ENCODE measurements at regions not wholly inside any gene's neighbourhood (a gene's known extent, or its start where the extent isn't known, plus 50 kb on each side); places are given as distances from the start of the nearest gene placed in this dataset.
"Not testable (repeated sequence)": the region's sequence is repeated elsewhere in the genome, so short reads cannot be mapped to it uniquely, and the experiment has no call there.

DNA sequence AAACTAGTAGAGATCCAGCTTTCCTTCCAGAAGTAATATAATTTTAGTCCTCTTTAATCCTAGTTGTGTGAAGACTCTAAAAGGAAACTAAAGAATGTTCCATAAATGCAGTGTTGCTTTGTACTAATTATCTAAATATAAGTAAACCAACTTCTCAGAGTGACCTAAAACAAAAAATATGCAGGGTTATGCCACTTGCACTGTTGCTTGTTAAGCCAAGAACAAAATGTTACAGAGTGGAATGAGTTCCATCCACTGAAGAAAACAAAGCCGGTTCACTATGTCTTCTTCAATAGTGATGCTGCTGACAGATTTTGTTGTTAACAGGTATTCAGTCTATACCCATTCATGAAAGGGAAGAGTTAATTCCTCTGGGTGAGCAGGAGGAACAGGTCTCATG is 252.0 kb upstream of the DIAPH2 start:
- no peak for DNase-seq

DNA sequence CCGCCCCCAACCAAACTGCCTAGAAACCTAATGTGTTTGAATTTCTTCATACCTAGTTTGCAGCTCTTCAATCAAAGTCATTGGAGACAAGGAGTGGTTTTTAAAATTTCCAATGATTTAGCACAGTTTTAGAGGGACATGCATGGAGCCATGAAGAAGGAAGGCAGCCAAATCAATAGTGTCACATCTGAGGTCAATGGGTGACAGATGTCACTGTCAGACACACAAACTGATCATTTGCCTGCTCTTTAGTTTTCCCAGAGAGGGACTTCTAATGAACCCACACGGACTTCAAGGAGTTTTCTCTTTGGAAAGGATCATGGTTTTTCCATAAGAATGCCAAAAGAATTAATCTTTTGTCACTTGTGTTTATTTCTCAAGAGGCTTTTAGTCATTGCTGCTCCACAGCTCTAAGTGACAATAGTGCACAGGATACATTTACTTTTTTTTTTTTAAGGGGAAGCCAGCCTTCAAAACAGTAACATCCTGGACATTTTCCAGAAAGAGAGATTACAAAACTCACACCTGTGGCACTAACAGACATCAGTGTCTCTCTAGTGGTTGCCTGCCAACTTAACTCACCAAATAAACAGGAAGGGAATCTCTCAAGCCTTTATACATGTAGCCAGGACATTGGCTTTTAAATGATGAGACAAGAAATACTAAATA is 251.1 kb upstream of the DIAPH2 start:
- peak; percentile 39 for DNase-seq

DNA sequence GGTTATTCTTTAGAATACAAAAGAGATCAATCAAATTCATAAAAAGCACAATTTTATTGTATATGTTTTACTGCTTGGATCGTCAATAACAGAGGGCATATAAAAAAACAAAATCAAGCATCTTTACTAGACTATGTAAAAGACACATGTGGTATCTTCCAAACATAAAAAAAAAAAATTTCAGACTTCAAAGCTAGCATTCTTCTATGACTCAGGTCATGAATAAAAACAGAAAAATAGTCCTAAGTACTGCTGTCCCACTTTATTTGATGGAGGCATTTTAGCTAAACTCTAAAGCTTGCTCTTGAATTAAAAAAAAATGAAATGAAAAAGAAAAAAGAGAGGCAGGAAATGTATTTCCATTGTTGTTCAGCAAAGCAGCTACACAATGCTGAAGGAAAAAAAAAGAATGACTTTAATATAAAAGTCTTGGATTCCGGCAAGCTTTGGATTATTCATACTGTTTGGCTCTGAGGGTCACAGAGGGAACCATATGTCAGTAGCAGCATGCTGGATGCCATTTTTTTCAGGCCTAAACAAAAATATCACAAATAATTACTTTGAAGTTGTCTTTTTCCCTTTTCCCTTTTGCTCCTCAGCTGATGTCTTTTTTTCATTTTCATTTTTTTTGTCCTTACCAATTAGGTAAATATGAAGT is 249.1 kb upstream of the DIAPH2 start:
- DNase-seq: no peak

DNA sequence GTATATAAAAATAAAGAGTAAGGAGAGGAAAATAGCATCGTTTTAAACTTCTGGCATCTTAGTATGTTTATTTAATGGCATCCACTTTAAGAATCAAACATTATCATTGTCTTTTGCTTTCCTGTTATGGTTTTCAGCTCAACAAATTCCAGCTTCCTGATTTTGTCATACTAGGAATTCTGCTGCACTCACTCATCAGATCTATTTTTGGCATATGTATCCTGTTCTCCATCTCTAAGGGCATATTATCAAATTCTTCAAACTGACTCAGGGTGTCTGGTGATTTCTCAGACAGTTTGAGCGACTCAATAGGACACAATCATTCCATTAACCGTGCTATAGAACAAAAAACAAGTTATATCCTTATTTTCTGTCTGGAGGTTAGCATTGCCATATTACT is 248.5 kb upstream of the DIAPH2 start:
- no peak for DNase-seq

DNA sequence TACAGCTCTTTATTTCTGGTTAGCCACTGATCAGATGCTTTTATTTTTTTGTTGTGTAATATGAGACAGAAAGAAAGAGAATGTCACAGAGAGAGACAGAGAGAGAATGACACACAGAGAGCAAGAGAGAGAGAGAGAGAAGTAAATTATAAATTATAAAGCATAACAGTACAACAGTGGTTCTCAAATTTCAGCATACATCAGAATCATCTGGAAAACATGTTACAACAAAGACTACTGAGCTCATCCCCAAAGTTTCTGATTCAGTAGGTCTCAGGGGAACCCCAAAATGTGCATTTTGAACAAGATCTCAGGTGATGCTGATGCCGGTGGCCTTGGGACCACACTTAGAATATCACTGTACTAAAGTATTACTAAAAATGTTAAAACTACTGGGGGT is 245.8 kb upstream of the DIAPH2 start:
- DNase-seq: no peak

DNA sequence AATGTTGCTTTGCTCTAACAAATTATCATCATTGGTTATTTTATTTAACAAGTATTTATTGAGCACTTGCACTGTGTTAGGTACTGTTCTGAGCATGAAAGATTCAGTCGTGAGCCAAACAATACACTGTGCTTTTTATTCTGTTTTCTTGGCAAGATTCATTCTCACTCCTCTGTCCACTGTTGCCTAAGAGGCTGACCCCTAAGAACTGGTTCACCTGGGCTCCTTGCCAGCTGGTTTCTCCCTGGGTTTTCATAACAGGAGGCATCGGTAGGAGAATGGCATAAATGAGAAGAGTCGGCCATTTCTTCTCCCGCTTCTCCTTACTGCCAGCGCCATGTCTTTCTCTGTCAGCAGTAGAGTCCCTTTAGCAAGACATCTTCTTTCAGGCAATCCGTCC is 243.7 kb upstream of the DIAPH2 start:
- no peak for DNase-seq

DNA sequence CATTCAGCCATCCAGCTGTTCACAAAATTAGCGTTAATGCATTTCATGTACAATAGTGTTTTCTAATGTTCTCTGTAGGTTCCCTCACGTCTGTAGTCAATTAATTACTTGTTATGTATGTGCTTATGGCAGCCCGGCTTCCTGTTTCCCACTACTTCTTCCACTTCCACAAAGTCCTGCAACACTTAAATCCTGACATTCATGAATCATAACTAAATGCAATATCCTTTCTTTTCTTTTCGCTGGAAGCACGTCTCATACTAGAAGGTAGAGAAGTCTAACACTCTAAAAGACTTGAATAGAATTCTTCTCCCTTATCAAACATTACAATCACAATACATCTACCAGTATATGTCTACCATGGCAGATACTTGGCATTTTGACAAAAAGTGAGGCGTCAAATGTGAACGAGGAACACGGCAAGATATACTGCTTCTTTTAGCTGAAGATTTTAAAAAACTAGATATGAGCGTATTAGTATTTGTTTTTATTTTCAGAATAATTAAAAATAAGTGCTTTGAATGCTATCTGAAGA is 239.0 kb upstream of the DIAPH2 start:
- no peak for DNase-seq

DNA sequence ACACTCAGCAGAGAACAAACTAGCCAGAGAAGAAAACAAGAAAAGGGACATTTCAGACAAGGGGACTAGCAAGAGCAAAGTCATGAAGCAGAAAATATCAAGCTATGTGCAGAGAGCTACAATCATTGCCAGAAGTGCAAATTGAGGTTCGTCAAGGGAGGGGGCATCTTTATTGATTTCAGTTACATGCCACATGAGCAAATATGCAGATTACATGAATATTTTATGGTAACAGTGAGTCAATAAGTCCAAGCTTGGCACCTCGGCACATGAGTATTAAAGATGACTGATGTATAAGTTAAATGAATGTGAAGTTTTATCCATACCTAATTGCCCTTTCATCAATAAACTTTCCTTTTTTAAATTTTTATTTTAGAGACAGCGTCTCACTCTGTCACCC is 238.1 kb upstream of the DIAPH2 start:
- no peak for DNase-seq

DNA sequence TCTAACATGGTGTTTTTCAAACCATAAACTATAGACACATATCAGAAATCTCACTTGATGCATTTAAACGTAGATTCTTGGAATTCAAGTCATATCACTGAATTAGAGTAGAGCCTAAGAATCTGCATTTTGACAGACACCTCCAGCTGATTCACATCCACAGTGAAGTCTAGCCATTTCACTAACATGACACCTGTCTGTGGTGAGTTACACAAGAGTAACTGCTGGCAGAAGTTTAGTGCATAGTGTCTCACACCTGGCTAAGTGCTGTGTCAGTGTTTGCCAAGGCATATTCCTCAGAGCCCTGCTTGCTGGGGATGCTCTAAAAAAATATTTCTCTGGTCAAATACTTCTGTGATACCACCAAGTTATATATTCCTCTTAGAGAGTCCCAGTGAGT is 237.5 kb upstream of the DIAPH2 start:
- DNase-seq: peak; percentile 37

DNA sequence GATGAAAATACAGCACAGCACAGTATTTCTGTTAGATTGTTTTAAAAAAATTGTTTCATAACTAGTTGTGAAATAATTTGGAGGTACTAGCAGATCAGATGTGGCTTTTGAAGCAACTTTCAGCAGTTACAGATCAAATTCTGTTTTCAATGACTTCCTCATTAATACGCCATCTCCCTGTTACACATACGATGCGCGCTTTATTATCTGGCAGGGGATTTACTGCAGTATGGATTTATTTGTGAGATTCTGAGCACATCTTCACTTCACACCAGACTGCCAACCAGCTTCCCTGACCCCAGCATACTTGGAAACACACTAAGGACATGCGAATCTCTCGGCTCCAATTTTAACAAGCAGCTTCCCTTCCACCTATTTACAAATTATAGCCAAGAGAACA is 235.5 kb upstream of the DIAPH2 start:
- DNase-seq: no peak

DNA sequence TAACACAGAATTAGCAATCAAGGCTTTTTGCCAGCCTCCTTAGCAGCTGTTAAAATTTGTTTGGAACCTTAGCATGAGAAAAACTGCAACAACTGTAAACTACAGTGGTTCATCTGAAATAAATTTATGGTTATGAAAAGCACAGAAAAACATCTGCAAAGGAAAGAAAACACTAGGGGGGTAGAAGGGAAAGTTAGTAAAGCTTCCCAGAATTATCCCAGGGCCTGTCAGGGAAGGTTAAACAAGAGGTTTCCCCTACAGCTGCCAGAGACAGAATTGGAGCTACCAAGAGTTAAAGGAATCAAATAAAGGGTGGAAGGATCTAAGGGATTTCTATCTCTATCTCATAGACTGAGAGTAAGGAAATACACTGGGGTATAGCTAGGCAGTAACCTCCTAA is 234.7 kb upstream of the DIAPH2 start:
- DNase-seq: no peak

DNA sequence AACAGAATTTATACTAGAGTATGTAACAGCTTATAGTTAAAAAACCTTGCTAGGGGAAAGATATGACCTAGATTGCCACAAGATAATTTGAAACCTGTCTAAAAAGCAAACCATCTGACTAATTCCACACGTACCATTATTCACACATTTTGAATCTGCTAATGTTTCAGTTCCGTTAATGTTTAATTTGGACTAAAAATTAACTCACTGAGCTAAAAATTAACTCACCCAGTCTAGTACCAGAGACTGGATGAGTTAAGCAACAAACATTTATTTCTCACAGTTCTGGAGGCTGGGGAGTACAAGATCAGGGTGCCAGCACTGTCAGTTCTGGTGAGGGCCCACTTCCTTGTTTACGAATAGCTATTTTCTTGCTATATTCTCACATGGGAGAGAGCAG is 231.5 kb upstream of the DIAPH2 start:
- no peak for DNase-seq

DNA sequence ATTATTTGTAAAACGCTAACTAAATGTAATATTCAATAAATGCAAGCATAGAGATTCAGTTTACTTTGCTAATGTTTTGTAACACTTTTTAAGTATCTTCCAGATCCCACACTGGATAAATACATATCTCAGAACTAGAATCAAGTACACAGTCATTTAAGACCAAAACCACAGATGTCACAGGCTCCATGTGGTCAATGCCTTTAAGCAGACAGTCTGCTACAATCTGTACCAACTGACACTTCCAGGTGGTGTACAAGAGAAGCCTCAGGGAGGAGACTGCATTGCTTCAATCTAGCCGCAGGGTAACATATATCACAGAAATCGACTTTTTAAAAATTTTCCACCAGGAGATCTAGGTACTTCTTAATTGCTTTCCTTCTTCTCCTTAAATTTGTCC is 229.6 kb upstream of the DIAPH2 start:
- DNase-seq: no peak

DNA sequence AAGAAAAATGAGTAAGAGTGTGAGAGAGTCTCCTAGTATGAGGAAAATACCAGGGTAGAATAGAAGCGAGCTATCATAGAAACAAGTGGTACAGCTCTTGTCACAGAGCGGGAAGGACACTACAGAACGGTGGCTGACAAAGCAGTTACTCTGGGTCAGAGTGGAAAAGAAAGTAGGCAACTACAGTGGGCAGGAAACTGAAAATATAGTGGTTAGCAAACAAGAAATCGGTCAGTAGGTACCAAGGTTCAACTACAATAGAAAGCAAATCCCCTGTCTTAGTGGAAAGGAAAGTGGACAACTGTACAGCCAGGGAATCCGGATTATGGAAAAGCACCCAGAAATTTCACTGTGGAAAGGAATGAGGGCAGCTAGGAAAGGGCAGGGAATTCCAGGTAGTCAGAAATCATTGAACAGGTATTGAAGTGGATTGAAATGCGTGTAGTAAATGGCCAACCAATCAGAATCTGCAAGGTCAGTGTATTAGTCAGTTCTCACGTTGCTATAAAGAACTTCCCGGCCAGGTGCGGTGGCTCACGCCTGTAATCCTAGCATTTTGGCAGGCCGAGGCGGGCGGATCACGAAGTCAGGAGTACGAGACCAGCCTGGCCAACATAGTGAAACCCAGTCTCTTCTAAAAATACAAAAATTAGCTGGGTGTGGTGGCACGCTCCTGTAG is 219.6 kb upstream of the DIAPH2 start:
- peak; percentile 36 for DNase-seq

DNA sequence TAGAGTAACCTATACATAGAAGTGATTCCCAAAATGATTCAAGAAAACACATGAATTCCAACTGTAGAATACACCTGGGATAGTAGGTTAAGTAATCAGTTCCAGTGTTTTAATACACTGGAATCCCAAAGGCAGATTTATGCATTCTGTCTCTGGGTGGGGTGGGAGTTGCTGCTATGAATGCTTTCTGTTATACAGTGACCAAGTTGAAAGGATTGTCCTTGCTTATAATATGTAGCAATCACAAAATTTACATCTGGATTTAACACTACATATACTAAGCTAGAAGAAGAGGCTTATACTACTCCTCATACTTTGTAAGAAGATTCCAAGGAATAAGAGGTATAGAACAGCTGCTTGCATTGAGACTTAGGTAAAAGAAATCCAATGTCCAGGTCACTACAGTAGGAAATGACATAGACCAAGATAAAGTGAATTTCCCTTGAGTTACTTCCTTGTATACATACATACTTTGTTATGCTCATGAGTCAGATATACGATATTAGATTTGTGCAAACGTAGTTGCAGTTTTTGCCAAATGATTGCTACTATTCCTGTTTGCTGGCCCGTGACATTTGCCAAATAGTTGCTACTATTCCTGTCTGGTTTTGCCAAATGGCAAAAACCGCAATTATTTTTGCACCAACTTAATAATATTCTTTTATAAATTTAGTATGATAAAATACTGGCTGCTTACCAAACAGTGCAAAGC is 210.5 kb upstream of the DIAPH2 start:
- no peak for DNase-seq

DNA sequence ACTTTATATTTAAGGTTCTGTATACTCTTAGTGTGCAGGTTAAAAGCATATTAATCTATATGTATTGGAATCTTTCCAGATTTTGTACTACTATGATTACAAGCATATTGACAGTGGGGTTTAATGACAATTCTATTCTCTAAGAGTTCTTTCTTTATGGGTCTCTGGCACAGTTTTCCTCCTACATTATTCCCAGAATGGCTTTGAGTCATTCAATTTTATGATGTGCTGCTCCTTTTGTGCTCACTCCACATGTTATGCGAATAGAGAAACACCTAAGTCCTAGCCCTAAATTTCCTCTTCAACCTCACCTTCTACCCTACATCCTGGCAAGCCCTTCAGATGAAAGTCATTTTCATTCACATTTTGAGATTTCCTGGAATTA is 209.9 kb upstream of the DIAPH2 start:
- no peak for DNase-seq

DNA sequence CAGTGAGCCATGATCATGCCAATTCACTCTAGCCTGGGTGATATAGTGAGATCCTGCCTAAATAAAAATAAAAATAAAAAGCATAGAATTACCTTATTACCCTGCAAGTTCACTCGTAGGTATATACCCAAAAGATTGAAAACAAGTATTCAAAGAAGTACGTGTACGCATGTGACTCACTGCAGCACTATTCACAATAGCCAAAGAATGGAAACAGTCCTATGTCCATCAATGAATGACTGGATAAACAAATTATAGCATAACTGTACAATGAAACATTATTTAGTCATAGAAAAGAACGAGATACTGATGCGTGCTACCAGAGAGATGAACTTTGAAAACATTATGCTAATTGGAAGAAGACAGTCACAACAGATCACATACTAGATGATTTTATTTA is 204.6 kb upstream of the DIAPH2 start:
- no peak for DNase-seq

DNA sequence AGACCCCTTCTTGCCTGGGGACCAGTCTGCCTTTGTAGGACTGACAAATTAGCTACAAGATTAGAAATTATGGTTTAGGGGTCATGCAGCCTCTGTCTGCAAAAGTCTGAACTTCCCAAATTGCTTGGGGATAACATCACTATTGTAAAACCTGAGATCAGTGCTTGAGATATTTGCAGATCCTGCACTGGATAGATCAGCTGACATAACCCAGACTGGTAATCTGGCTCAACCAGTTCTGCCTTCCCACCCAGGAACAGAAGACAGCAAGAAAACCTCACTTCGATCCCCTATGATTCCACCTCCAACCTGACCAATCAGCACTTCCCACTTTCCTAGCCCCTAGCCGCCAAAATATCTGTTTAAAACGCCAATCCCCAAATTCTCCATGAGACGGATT is 202.8 kb upstream of the DIAPH2 start:
- no peak for DNase-seq

DNA sequence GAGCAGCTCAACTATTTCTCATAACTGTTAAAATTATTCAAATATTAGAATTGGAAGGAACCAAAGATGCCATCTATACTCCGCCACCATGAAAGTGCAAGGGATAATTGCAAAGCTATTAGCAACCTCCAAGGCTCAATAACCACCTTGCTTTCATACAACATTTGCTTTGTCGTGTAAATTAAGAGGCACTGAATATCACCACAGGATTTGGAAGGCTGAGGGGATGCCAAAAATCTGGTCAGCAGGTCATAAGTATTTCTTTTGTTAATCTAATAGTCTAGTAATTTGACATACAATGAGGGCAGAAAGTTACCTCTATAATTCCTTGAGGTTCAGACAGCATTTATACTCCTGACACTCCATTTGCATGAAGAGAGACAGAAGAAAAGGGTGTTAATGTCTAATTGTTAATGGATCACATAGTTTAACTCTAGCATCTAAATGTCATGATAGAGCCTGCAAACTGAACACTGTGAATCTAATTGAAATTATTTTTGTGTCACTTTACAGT is 200.9 kb upstream of the DIAPH2 start:
- no peak for DNase-seq

DNA sequence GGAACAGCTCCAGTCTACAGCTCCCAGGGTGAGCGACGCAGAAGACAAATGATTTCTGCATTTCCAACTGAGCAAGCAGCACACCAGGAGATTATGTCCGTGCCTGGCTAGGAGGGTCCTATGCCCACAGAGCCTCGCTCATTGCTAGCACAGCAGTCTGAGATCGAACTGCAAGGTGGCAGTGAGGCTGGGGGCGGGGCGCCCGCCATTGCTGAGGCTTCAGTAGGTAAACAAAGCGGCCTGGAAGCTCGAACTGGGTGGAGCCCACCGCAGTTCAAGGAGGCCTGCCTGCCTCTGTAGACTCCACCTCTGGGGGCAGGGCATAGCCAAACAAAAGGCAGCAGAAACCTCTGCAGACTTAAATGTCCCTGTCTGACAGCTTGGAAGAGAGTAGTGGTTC is 198.0 kb upstream of the DIAPH2 start:
- DNase-seq: not testable (repeated sequence)

DNA sequence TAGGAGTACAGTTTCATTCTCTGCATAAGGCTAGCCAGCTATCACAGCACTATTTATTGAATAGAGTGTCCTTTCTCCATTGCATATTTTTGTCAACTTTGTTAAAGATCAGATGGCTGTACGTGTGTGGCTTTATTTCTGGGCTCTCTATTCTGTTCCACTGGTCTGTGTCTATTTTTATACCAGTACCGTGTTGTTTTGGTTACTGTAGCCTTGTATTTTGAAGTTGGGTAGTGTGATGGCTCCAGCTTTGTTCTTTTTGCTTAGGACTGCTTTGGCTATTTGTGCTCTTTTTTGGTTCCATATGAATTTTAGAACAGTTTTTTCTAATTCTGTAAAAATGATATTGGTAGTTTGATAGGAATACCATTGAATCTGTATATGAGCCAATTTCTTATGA is 182.1 kb upstream of the DIAPH2 start:
- no peak for DNase-seq

DNA sequence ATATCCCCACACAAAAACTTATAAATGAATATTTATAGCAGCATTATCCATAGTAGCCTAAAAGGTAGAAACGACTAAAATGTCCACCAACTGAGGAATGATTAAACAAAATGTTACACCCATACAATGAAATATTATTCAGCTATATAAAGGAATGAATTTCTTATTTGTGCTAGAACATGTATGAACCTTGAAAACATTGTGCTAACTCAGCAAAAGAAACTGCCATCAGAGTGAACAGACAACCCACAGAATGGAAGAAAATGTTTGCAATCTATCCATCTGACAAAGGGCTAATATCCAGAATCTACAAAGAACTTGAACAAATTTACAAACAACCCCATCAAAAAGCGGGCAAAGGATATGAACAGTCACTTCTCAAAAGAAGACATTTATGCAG is 155.3 kb upstream of the DIAPH2 start:
- not testable (repeated sequence) for DNase-seq

DNA sequence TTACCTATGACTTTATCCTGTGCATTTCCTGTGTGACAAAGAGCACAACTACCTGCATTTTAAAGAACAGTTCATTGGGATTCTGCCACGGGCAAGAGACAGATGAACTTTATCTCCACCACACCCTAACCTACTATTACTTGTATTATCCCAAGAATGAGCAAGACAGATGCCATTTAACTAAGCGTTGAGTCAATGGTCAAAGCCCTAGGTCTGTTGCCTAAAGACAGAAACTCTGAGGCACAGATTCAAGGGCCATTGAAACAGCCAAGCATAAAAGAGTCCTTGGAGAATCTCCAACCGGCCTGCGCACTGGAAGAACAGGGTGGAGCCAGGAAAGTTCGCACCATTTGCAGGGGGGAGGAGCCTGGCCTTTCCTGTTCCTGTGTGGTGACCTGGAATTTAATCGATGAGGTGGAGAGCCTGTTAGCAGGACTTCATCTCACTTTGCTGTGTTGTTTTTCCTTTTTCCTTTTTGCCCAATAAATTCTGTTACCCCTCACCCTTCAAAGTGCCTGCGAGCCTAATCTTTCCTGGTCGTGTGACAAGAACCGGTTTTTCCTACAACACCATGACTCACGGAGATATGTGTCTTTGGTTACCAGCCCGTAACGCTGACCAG is 146.4 kb upstream of the DIAPH2 start:
- no peak for DNase-seq
